ENCODE measurements at regions not wholly inside any gene's neighbourhood (a gene's known extent, or its start where the extent isn't known, plus 50 kb on each side); places are given as distances from the start of the nearest gene placed in this dataset.

DNA sequence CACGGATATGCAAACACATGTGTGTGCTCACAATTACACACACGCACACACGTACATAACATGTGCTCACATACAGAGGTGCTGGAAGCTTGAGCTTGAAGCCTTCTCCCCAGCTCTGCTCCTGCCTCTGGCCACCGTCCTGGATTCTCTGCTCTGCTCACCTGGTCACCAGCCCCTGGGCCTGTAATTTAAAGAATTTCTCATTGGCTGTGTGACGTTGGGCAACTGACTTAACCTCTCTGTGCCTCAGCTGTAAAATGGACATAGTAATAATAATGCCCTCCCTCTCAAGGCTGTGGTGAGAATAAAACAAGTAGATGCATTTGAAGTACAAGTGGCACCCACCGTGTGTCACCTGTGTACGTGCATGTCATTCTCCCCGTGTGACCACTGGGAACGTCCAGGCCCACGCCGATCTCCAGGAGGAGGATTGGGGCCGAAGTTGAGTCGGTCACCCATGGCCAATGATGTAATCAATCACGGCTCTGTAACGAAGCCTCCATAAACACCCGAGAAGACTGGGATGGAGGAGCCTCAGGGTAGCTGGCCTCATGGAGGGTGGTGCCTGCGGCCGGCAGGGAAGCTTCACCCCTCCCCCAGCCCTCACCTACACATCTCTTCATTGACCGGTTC is 160.9 kb upstream of the AFDN start:
- TF ChIP-seq TAF1 (IDR thresholded peaks at IDR 0.05; ENCODE audit: low read depth) (no peak), CREB1 (IDR thresholded peaks at IDR 0.05; ENCODE audit: low read depth) (no peak), YY1 (IDR thresholded peaks at IDR 0.05; ENCODE audit: low read depth) (no peak)
- TF ChIP-seq, protein P1, sequence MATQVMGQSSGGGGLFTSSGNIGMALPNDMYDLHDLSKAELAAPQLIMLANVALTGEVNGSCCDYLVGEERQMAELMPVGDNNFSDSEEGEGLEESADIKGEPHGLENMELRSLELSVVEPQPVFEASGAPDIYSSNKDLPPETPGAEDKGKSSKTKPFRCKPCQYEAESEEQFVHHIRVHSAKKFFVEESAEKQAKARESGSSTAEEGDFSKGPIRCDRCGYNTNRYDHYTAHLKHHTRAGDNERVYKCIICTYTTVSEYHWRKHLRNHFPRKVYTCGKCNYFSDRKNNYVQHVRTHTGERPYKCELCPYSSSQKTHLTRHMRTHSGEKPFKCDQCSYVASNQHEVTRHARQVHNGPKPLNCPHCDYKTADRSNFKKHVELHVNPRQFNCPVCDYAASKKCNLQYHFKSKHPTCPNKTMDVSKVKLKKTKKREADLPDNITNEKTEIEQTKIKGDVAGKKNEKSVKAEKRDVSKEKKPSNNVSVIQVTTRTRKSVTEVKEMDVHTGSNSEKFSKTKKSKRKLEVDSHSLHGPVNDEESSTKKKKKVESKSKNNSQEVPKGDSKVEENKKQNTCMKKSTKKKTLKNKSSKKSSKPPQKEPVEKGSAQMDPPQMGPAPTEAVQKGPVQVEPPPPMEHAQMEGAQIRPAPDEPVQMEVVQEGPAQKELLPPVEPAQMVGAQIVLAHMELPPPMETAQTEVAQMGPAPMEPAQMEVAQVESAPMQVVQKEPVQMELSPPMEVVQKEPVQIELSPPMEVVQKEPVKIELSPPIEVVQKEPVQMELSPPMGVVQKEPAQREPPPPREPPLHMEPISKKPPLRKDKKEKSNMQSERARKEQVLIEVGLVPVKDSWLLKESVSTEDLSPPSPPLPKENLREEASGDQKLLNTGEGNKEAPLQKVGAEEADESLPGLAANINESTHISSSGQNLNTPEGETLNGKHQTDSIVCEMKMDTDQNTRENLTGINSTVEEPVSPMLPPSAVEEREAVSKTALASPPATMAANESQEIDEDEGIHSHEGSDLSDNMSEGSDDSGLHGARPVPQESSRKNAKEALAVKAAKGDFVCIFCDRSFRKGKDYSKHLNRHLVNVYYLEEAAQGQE (IDR thresholded peaks at IDR 0.05; ENCODE audit: low read depth): no peak
- TF ChIP-seq, protein P2, sequence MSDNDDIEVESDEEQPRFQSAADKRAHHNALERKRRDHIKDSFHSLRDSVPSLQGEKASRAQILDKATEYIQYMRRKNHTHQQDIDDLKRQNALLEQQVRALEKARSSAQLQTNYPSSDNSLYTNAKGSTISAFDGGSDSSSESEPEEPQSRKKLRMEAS (IDR thresholded peaks at IDR 0.05): no peak
